WTC11 (cell line): ENCODE measurements at regions not wholly inside any gene's neighbourhood (a gene's known extent, or its start where the extent isn't known, plus 50 kb on each side); places are given as distances from the start of the nearest gene placed in this dataset.
A peak's percentile ranks its signal among the peaks of the same experiment; 100 is the strongest.

ENCODE experiments used
- ATAC-seq: fragments of 200-7000 bp; cut with Tn5 transposase; 2 replicates; pipeline ENCODE4 v1.10.0; 2021; ENCODE audit warnings: mild to moderate bottlenecking, moderate library complexity
- CTCF ChIA-PET: fragments of 300-600 bp; sonication (Branson Sonifier 250); formaldehyde crosslinking; loops from one replicate; lab custom pipeline; 2021; ENCODE audit warnings: antibody characterized with exemption; lab: Charles Lee
- POLR2A ChIA-PET: fragments of 350-600 bp; sonication (Branson Sonifier 250); formaldehyde crosslinking; loops from one replicate; lab custom pipeline; 2021; ENCODE audit warnings: antibody characterized with exemption; lab: Charles Lee
- DNase-seq: peaks from one replicate; pipeline ENCODE4 v3.0.0; 2021; ENCODE audit warnings: low spot score
- H3K27ac Mint-ChIP-seq: 2 replicates; pipeline ENCODE4 v1.8.0; 2021; ENCODE audit warnings: mixed read lengths
- H3K27me3 Mint-ChIP-seq: 2 replicates; pipeline ENCODE4 v1.8.0; 2021; ENCODE audit warnings: low read depth, mild to moderate bottlenecking, moderate library complexity, mixed read lengths
- H3K36me3 Mint-ChIP-seq: 2 replicates; pipeline ENCODE4 v1.8.0; 2021; ENCODE audit warnings: mixed read lengths
- H3K4me1 Mint-ChIP-seq: 2 replicates; pipeline ENCODE4 v1.8.0; 2022; ENCODE audit warnings: mixed read lengths
- H3K4me3 Mint-ChIP-seq: 2 replicates; pipeline ENCODE4 v1.8.0; 2021; ENCODE audit warnings: mild to moderate bottlenecking, moderate library complexity, mixed read lengths
- H3K9me3 Mint-ChIP-seq: 2 replicates; pipeline ENCODE4 v1.8.0; 2021; ENCODE audit warnings: mixed read lengths
- MYBL2 ChIP-seq: sonication (generic); formaldehyde crosslinking; IDR thresholded peaks from 2 replicates; pipeline ENCODE4 v1.8.1; 2023; ENCODE audit warnings: mild to moderate bottlenecking, moderate library complexity, missing genetic modification reagents
- NR2C2 ChIP-seq: sonication (generic); formaldehyde crosslinking; IDR thresholded peaks from 2 replicates; pipeline ENCODE4 v1.8.0; 2022; ENCODE audit warnings: mild to moderate bottlenecking, missing genetic modification reagents
- OVOL2 ChIP-seq: fragments of 250-450 bp; sonication (Bioruptor Pico); IDR thresholded peaks from 2 replicates; pipeline ENCODE4 v1.9.0; 2021; ENCODE audit warnings: mild to moderate bottlenecking, borderline replicate concordance
- PRRX2 ChIP-seq: fragments of 250-450 bp; sonication (Bioruptor Pico); IDR thresholded peaks from 2 replicates; pipeline ENCODE4 v1.8.0; 2021; ENCODE audit warnings: mild to moderate bottlenecking
- ZNF121 ChIP-seq: sonication (generic); formaldehyde crosslinking; IDR thresholded peaks from 2 replicates; pipeline ENCODE4 v1.8.0; 2023; ENCODE audit warnings: missing genetic modification reagents
- ZNF219 ChIP-seq: sonication (generic); formaldehyde crosslinking; IDR thresholded peaks from 2 replicates; pipeline ENCODE4 v1.8.0; 2023; ENCODE audit warnings: missing genetic modification reagents, mild to moderate bottlenecking, borderline replicate concordance
- ZNF532 ChIP-seq: fragments of 250-450 bp; sonication (Bioruptor Pico); IDR thresholded peaks from 2 replicates; pipeline ENCODE4 v1.9.0; 2021; ENCODE audit warnings: mild to moderate bottlenecking, borderline replicate concordance
- TF ChIP-seq, protein P1 (sequence below): sonication (generic); formaldehyde crosslinking; IDR thresholded peaks from 2 replicates; pipeline ENCODE4 v1.8.0; 2023; ENCODE audit warnings: missing genetic modification reagents
- TF ChIP-seq, protein P2 (sequence below): fragments of 250-450 bp; sonication (Bioruptor Pico); IDR thresholded peaks from 2 replicates; pipeline ENCODE4 v2.1.2; 2022; ENCODE audit warnings: mild to moderate bottlenecking, moderate library complexity
- TF ChIP-seq, protein P3 (sequence below): sonication (generic); formaldehyde crosslinking; IDR thresholded peaks from 2 replicates; pipeline ENCODE4 v1.8.1; 2022; ENCODE audit warnings: mild to moderate bottlenecking, moderate library complexity, missing genetic modification reagents
- TF ChIP-seq, protein P4 (sequence below): fragments of 250-450 bp; sonication (Bioruptor Pico); conservative IDR thresholded peaks from 2 replicates; pipeline ENCODE4 v1.9.0; 2021; ENCODE audit warnings: mild to moderate bottlenecking
- TF ChIP-seq, protein P5 (sequence below): sonication (generic); formaldehyde crosslinking; IDR thresholded peaks from 2 replicates; pipeline ENCODE4 v1.8.0; 2022; ENCODE audit warnings: missing genetic modification reagents

- no peak for TF ChIP-seq OVOL2 (CRISPR knock-in tag)
- TF ChIP-seq, protein P1, sequence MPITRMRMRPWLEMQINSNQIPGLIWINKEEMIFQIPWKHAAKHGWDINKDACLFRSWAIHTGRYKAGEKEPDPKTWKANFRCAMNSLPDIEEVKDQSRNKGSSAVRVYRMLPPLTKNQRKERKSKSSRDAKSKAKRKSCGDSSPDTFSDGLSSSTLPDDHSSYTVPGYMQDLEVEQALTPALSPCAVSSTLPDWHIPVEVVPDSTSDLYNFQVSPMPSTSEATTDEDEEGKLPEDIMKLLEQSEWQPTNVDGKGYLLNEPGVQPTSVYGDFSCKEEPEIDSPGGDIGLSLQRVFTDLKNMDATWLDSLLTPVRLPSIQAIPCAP (CRISPR knock-in tag), result no peak
- TF ChIP-seq, protein P2, sequence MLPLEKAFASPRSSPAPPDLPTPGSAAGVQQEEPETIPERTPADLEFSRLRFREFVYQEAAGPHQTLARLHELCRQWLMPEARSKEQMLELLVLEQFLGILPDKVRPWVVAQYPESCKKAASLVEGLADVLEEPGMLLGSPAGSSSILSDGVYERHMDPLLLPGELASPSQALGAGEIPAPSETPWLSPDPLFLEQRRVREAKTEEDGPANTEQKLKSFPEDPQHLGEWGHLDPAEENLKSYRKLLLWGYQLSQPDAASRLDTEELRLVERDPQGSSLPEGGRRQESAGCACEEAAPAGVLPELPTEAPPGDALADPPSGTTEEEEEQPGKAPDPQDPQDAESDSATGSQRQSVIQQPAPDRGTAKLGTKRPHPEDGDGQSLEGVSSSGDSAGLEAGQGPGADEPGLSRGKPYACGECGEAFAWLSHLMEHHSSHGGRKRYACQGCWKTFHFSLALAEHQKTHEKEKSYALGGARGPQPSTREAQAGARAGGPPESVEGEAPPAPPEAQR (CRISPR knock-in tag), result no peak
- TF ChIP-seq MYBL2, result no peak
- TF ChIP-seq, protein P3, sequence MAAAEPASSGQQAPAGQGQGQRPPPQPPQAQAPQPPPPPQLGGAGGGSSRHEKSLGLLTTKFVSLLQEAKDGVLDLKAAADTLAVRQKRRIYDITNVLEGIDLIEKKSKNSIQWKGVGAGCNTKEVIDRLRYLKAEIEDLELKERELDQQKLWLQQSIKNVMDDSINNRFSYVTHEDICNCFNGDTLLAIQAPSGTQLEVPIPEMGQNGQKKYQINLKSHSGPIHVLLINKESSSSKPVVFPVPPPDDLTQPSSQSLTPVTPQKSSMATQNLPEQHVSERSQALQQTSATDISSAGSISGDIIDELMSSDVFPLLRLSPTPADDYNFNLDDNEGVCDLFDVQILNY (CRISPR knock-in tag), result no peak
- no peak for TF ChIP-seq PRRX2 (CRISPR knock-in tag)
- no peak for TF ChIP-seq NR2C2
- no peak for TF ChIP-seq ZNF532 (CRISPR knock-in tag)
- TF ChIP-seq, protein P4, sequence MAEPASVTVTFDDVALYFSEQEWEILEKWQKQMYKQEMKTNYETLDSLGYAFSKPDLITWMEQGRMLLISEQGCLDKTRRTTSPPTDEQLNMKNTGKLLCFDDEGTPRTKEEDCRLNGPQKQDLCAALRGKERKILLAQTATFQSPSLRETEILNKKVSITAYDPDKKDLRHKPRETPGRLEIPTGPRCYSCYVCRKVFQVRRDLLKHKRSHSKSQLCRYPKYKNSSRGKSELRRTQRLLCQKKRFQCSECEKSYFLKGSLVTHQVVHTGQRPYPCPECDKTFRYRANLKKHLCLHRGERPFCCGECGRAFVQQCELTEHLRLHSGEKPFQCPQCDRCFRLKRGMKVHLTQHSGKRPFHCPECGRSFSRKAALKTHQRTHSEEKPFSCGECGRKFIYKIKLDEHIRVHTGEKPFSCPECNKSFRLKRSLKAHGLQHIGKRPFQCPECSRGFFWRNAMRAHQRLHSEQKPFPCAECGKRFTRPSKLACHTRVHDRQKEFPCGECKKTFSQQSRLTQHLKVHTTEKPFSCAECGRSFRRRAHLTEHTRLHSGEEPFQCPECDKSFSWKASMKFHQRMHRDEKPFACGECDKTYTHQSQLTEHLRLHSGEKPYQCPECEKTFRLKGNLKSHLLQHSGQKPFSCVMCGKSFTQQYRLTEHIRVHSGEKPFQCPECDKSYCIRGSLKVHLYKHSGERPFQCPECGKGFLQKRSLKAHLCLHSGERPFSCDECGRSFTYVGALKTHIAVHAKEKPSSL, result no peak
- TF ChIP-seq ZNF219 (CRISPR knock-in tag), result no peak
- TF ChIP-seq ZNF121 (CRISPR knock-in tag), result no peak
- TF ChIP-seq, protein P5, sequence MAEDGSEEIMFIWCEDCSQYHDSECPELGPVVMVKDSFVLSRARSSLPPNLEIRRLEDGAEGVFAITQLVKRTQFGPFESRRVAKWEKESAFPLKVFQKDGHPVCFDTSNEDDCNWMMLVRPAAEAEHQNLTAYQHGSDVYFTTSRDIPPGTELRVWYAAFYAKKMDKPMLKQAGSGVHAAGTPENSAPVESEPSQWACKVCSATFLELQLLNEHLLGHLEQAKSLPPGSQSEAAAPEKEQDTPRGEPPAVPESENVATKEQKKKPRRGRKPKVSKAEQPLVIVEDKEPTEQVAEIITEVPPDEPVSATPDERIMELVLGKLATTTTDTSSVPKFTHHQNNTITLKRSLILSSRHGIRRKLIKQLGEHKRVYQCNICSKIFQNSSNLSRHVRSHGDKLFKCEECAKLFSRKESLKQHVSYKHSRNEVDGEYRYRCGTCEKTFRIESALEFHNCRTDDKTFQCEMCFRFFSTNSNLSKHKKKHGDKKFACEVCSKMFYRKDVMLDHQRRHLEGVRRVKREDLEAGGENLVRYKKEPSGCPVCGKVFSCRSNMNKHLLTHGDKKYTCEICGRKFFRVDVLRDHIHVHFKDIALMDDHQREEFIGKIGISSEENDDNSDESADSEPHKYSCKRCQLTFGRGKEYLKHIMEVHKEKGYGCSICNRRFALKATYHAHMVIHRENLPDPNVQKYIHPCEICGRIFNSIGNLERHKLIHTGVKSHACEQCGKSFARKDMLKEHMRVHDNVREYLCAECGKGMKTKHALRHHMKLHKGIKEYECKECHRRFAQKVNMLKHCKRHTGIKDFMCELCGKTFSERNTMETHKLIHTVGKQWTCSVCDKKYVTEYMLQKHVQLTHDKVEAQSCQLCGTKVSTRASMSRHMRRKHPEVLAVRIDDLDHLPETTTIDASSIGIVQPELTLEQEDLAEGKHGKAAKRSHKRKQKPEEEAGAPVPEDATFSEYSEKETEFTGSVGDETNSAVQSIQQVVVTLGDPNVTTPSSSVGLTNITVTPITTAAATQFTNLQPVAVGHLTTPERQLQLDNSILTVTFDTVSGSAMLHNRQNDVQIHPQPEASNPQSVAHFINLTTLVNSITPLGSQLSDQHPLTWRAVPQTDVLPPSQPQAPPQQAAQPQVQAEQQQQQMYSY (CRISPR knock-in tag), result no peak
- peak; percentile 97 for ATAC-seq
- H3K27ac Mint-ChIP-seq, result peak overlapping the region; percentile 79
Observed at GRCh38 chr18:69230204-69230603, 170.5 kb upstream of the DOK6 start.

More at GRCh38 chr18:69230204-69230603, 170.5 kb upstream of the DOK6 start:
- ChIA-PET POLR2A (no interaction called here), CTCF (no interaction called here)
- peak; percentile 26 for DNase-seq
- Mint-ChIP-seq H3K4me1 (peaks cover 23% of the 10 kb centered on the region), H3K4me3 (no peak overlapping the region; the same call in 1 of the 2 replicates), H3K36me3 (no peaks in the 10 kb centered on the region), H3K27me3 (no peaks in the 10 kb centered on the region), H3K9me3 (no peaks in the 10 kb centered on the region)
